B cell (primary cell): ENCODE measurements at regions not wholly inside any gene's neighbourhood (a gene's known extent, or its start where the extent isn't known, plus 50 kb on each side); places are given as distances from the start of the nearest gene placed in this dataset.

Experiments
- ATAC-seq: fragments of 200-7000 bp; cut with Tn5 transposase; one replicate; pipeline ENCODE4 v1.10.0; 2021; ENCODE audit warnings: low read depth, mild to moderate bottlenecking, moderate number of reproducible peaks, moderate library complexity
- CTCF ChIA-PET: fragments of 350-600 bp; sonication (Branson Sonifier 250); formaldehyde crosslinking; loops from one replicate; lab custom pipeline; 2021; ENCODE audit warnings: antibody characterized with exemption, inconsistent platforms; lab: Charles Lee
- POLR2A ChIA-PET: fragments of 350-600 bp; sonication (Branson Sonifier 250); formaldehyde crosslinking; loops from one replicate; lab custom pipeline; 2021; ENCODE audit warnings: antibody characterized with exemption; lab: Charles Lee
- DNase-seq: peaks from one replicate; pipeline ENCODE4 v3.0.0; 2013
- H2AFZ ChIP-seq: 2 replicates; pipeline ENCODE4 v1.6.1; 2012; ENCODE audit warnings: mild to moderate bottlenecking, low read depth, low read length; ENCODE audit not compliant: insufficient read depth, poor library complexity, severe bottlenecking
- H3K27ac ChIP-seq, 2 donors: 1 replicate in 1 of 2; 2 replicates in 1 of 2; pipeline ENCODE4 v1.5.1; 2012 to 2013; ENCODE audit warnings: low read length in 2 of 2, mild to moderate bottlenecking in 2 of 2, moderate library complexity in 1 of 2
- H3K27me3 ChIP-seq, 4 experiments: fragments of 200-600 bp in 1 of 4; sonication (generic) in 1 of 4; replicated peaks in 1 of 4; 1 replicate in 2 of 4; 2 replicates in 2 of 4; pipeline versions ENCODE4 v1.6.1 to v1.7.0; 2013 to 2016; ENCODE audit warnings: low read length in 3 of 4, mild to moderate bottlenecking in 2 of 4, mixed read lengths in 1 of 4, moderate library complexity in 1 of 4; ENCODE audit not compliant: insufficient read depth in 4 of 4, control insufficient read depth in 3 of 4; ENCODE audit errors: control extremely low read depth in 1 of 4
- H3K36me3 ChIP-seq, 2 experiments: replicated peaks in 1 of 2; 1 replicate in 1 of 2; 2 replicates in 1 of 2; pipeline versions ENCODE4 v1.6.1 to v1.7.1; 2013; ENCODE audit warnings: low read length in 1 of 2; ENCODE audit not compliant: insufficient read depth in 2 of 2, control insufficient read depth in 1 of 2; ENCODE audit errors: control extremely low read depth in 1 of 2, extremely low read depth in 1 of 2
- H3K4me1 ChIP-seq, 2 donors: fragments of 200-600 bp in 1 of 2; sonication (generic) in 1 of 2; 1 replicate in 1 of 2; 2 replicates in 1 of 2; pipeline versions ENCODE4 v1.5.1 to v1.6.1; 2013 to 2017; ENCODE audit warnings: low read length in 2 of 2; ENCODE audit not compliant: control insufficient read depth in 2 of 2, insufficient read depth in 2 of 2
- H3K4me2 ChIP-seq: replicated peaks from 2 replicates; pipeline ENCODE3; 2012; ENCODE audit warnings: mild to moderate bottlenecking, low read depth, low read length; ENCODE audit not compliant: poor library complexity, severe bottlenecking
- H3K4me3 ChIP-seq, 5 experiments: fragments of 200-600 bp in 1 of 5; sonication (generic) in 1 of 5; 1 replicate in 3 of 5; 2 replicates in 2 of 5; pipeline versions ENCODE4 v1.5.1 to v1.7.0; 2011 to 2016; ENCODE audit warnings: low read length in 4 of 5, mild to moderate bottlenecking in 4 of 5, low read depth in 2 of 5, control low read depth in 1 of 5, moderate library complexity in 1 of 5; ENCODE audit not compliant: insufficient read depth in 1 of 5; ENCODE audit errors: control extremely low read depth in 1 of 5, extremely low read depth in 1 of 5
- H3K79me2 ChIP-seq: fragments of 200-600 bp; sonication (generic); one replicate; pipeline ENCODE4 v1.6.0; 2016; ENCODE audit warnings: low read length; ENCODE audit not compliant: control insufficient read depth, insufficient read depth
- H3K9ac ChIP-seq: fragments of 200-600 bp; sonication (generic); 2 replicates; pipeline ENCODE4 v1.6.1; 2017; ENCODE audit warnings: mild to moderate bottlenecking, low read length, moderate library complexity
- H3K9me3 ChIP-seq, 3 donors: one replicate each; pipeline versions ENCODE4 v1.6.1 to v1.7.1; 2013; ENCODE audit warnings: low read length in 2 of 3; ENCODE audit not compliant: control insufficient read depth in 2 of 3, insufficient read depth in 1 of 3; ENCODE audit errors: control extremely low read depth in 1 of 3
- H4K20me1 ChIP-seq: 2 replicates; pipeline ENCODE4 v1.6.0; 2012; ENCODE audit warnings: mild to moderate bottlenecking, low read length; ENCODE audit not compliant: insufficient read depth, control insufficient read depth, poor library complexity, severe bottlenecking
- H3K27ac Mint-ChIP-seq: one replicate; pipeline ENCODE4 v1.8.0; 2021; ENCODE audit warnings: mixed read lengths
- H3K27me3 Mint-ChIP-seq: one replicate; pipeline ENCODE4 v1.8.0; 2021; ENCODE audit warnings: mixed read lengths
- H3K4me1 Mint-ChIP-seq: one replicate; pipeline ENCODE4 v1.8.0; 2021; ENCODE audit warnings: mixed read lengths
- H3K4me3 Mint-ChIP-seq: one replicate; pipeline ENCODE4 v1.8.0; 2021; ENCODE audit warnings: mixed read lengths
- H3K9me3 Mint-ChIP-seq: one replicate; pipeline ENCODE4 v1.8.0; 2022; ENCODE audit warnings: mixed read lengths; ENCODE audit not compliant: insufficient read depth
- CTCF ChIP-seq: fragments of 200-600 bp; IDR thresholded peaks from one replicate; pipeline ENCODE4 v1.8.0; 2022; ENCODE audit warnings: antibody characterized with exemption, mild to moderate bottlenecking
- EZH2 ChIP-seq: IDR thresholded peaks from 2 replicates; pipeline ENCODE4 v1.6.1; 2012; ENCODE audit warnings: borderline replicate concordance, low read depth, mild to moderate bottlenecking, moderate library complexity, low read length; ENCODE audit not compliant: insufficient read depth, poor library complexity, severe bottlenecking
- WGBS: methylation state at CpG from one replicate; pipeline ENCODE4 v1.1.5; 2013; ENCODE audit warnings: missing lambda C conversion rate; ENCODE audit not compliant: insufficient coverage; 5-methylcytosine and 5-hydroxymethylcytosine counted together
- intact Hi-C: fragments of 100-400 bp; cut with micrococcal nuclease; formaldehyde crosslinking; loops from one replicate; pipeline ENCODE4 v1.10.0; 2022

GRCh38 chr6:9875605-9876353 lies 539.1 kb downstream of the TFAP2A start:
- Histone ChIP-seq H3K36me3 (no peaks in the 10 kb centered on the region), H3K27me3 (no peaks in the 10 kb centered on the region), H3K4me3 (no peak overlapping the region), H3K4me2 (no peak overlapping the region), H3K27ac (no peak overlapping the region), H3K4me1 (no peaks in the 10 kb centered on the region), H3K79me2 (no peaks in the 10 kb centered on the region), H3K9ac (no peak overlapping the region), H4K20me1 (no peaks in the 10 kb centered on the region), H2AFZ (no peak overlapping the region), H3K9me3 (peaks cover 0 to 3% (median 3%) of the 10 kb centered on the region in 3 donors)
- TF ChIP-seq CTCF (no peak), EZH2 (no peak)
- H3K4me1 Mint-ChIP-seq: no peaks in the 10 kb centered on the region
- ATAC-seq: no peak
- H3K4me3 Mint-ChIP-seq: no peak overlapping the region
- no peak for DNase-seq
- no CpG with 5 or more reads among the region's 4 CpGs for WGBS
- ChIA-PET CTCF (no interaction called here), POLR2A (no interaction called here)
- intact Hi-C loops: no loop called here
- no peaks in the 10 kb centered on the region for H3K27me3 Mint-ChIP-seq
- peaks cover 8% of the 10 kb centered on the region for H3K9me3 Mint-ChIP-seq
- H3K27ac Mint-ChIP-seq: no peak overlapping the region

GRCh38 chr6:9862603-9863167 lies 552.2 kb downstream of the TFAP2A start:
- H2AFZ ChIP-seq: no peak overlapping the region
- H3K9me3 Mint-ChIP-seq: peaks cover 15% of the 10 kb centered on the region
- H3K27me3 ChIP-seq: no peaks in the 10 kb centered on the region

More at GRCh38 chr6:9862603-9863167, 552.2 kb downstream of the TFAP2A start:
- ChIA-PET CTCF (no interaction called here), POLR2A (no interaction called here)
- no peaks in the 10 kb centered on the region for H3K4me1 Mint-ChIP-seq
- ATAC-seq (no peak), DNase-seq (peak; percentile 8)
- H3K27ac ChIP-seq: no peak overlapping the region
- no peaks in the 10 kb centered on the region for H3K27me3 Mint-ChIP-seq
- no peak overlapping the region for H3K4me3 Mint-ChIP-seq
- no peak overlapping the region for H3K9ac ChIP-seq
- H4K20me1 ChIP-seq: no peaks in the 10 kb centered on the region
- no peak overlapping the region for H3K4me3 ChIP-seq
- H3K4me1 ChIP-seq: no peaks in the 10 kb centered on the region
- no peaks in the 10 kb centered on the region for H3K36me3 ChIP-seq
- TF ChIP-seq EZH2 (no peak), CTCF (no peak)
- H3K27ac Mint-ChIP-seq: no peak overlapping the region
- no peak overlapping the region for H3K4me2 ChIP-seq
- intact Hi-C loops: no loop called here
- 84% methylated on average over 2 of the region's 2 CpGs for WGBS
- H3K9me3 ChIP-seq: peaks cover 0 to 14% (median 9%) of the 10 kb centered on the region in 3 donors
- H3K79me2 ChIP-seq: no peaks in the 10 kb centered on the region
